Activated CD8-positive, alpha-beta memory T cell treated with anti-CD3 and anti-CD28 coated beads, Interleukin-2, amount 10 ng/mL, durations not matched to agents 7 days and 5 days (primary cell): ENCODE measurements at regions not wholly inside any gene's neighbourhood (a gene's known extent, or its start where the extent isn't known, plus 50 kb on each side); places are given as distances from the start of the nearest gene placed in this dataset.

Experiments
- ATAC-seq: fragments of 150-1000 bp; cut with Tn5 transposase; one replicate; pipeline ENCODE4 v1.10.0; 2021; ENCODE audit warnings: moderate library complexity
- CTCF ChIA-PET: fragments of 350-600 bp; sonication (Branson Sonifier 250); formaldehyde crosslinking; loops from one replicate; lab custom pipeline; 2021; ENCODE audit warnings: antibody characterized with exemption; lab: Charles Lee
- DNase-seq: peaks from one replicate; pipeline ENCODE4 v3.0.0-alpha.2; 2020
- H3K27ac Mint-ChIP-seq: one replicate; pipeline ENCODE4 v1.8.0; 2021; ENCODE audit warnings: mild to moderate bottlenecking, mixed read lengths
- H3K27me3 Mint-ChIP-seq: one replicate; pipeline ENCODE4 v1.8.0; 2021; ENCODE audit warnings: mixed read lengths
- H3K36me3 Mint-ChIP-seq: one replicate; pipeline ENCODE4 v1.8.0; 2021; ENCODE audit warnings: mild to moderate bottlenecking, mixed read lengths
- H3K4me1 Mint-ChIP-seq: one replicate; pipeline ENCODE4 v1.8.0; 2021; ENCODE audit warnings: mixed read lengths
- H3K4me3 Mint-ChIP-seq: one replicate; pipeline ENCODE4 v1.8.0; 2021; ENCODE audit warnings: mild to moderate bottlenecking, moderate library complexity, mixed read lengths
- H3K9me3 Mint-ChIP-seq: one replicate; pipeline ENCODE4 v1.8.0; 2022; ENCODE audit warnings: low read depth, mixed read lengths

- peaks cover 4% of the 10 kb centered on the region for H3K27me3 Mint-ChIP-seq
- ATAC-seq = no peak
- no peak for DNase-seq
- H3K4me1 Mint-ChIP-seq = no peaks in the 10 kb centered on the region
- H3K36me3 Mint-ChIP-seq = no peaks in the 10 kb centered on the region
- no peak overlapping the region for H3K4me3 Mint-ChIP-seq
- H3K27ac Mint-ChIP-seq = no peak overlapping the region
- H3K9me3 Mint-ChIP-seq = no peaks in the 10 kb centered on the region
- CTCF ChIA-PET = no interaction called here
These were observed 260.6 kb upstream of the RPL38 start for GRCh38 chr17:73942703-73943415.

GRCh38 chr17:73943416-73944110, 259.9 kb upstream of the RPL38 start:
- CTCF ChIA-PET = no interaction called here
- H3K9me3 Mint-ChIP-seq = no peaks in the 10 kb centered on the region
- peaks cover 4% of the 10 kb centered on the region for H3K27me3 Mint-ChIP-seq
- no peaks in the 10 kb centered on the region for H3K4me1 Mint-ChIP-seq
- DNase-seq (no peak), ATAC-seq (no peak)
- H3K36me3 Mint-ChIP-seq = no peaks in the 10 kb centered on the region
- H3K4me3 Mint-ChIP-seq = no peak overlapping the region
- H3K27ac Mint-ChIP-seq = no peak overlapping the region

DNA sequence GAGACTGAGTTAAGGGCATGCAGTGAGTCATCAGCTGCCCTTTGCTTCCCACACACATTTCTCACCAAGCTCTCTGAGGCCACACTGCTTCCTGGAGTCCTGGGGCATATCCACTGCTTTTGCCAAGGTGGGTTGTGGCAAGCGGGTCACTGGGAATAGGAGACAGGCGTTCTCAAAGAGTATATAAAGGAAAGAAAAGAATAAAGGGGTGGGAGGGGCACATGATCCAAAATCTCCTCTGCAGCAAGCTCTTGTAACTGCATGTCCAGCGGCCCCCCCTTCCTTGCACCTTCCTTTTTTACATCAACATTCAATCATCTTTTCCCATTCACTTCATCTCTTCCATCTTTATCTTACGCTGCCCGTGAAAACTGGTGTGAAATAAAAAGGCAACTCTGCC, 259.1 kb upstream of the RPL38 start:
- CTCF ChIA-PET = no interaction called here
- no peak for ATAC-seq
- peaks cover 4% of the 10 kb centered on the region for H3K27me3 Mint-ChIP-seq
- no peaks in the 10 kb centered on the region for H3K36me3 Mint-ChIP-seq
- H3K4me1 Mint-ChIP-seq = no peaks in the 10 kb centered on the region
- no peak for DNase-seq
- H3K27ac Mint-ChIP-seq = no peak overlapping the region
- H3K9me3 Mint-ChIP-seq = no peaks in the 10 kb centered on the region
- no peak overlapping the region for H3K4me3 Mint-ChIP-seq

DNA sequence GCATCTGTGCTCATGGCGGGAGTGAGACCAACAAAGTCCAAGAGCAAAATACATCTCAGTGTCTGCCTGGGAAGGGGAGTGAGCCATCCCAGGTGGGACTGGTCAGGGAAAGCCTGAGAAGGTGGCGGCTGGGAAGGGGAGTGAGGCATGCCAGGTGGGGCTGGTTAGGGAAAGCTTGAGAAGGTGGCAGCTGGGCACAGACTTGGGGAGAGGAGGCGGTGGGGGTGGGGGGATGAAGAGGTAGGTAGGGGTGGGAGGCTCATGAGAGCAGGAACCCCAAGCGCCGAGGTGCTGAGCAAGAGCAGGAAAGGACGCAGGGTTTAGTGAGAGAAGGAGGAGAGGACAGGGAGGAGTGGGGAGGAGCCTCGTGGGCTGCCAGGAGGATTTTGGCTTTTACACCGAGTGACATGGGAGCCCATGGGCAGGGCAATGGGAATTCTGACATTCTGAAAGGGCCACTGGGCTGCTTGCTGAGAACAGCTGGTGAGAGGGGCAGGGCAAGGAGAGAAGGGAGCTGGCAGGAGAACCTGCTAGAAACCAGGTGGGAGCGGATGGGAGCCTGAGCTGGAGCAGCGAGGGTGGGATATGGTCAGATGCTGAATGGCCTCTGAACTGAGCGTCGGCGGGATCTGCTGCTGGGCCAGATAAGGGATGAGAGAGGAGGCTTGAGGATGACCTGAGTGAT, 256.1 kb upstream of the RPL38 start:
- Mint-ChIP-seq H3K9me3 (no peaks in the 10 kb centered on the region), H3K27me3 (peaks cover 18% of the 10 kb centered on the region), H3K4me1 (no peaks in the 10 kb centered on the region), H3K4me3 (no peak overlapping the region), H3K27ac (no peak overlapping the region), H3K36me3 (no peaks in the 10 kb centered on the region)
- ATAC-seq (no peak), DNase-seq (peak; percentile 21)
- CTCF ChIA-PET = no interaction called here

- Mint-ChIP-seq H3K27ac (no peak overlapping the region), H3K27me3 (peaks cover 18% of the 10 kb centered on the region), H3K4me3 (no peak overlapping the region), H3K36me3 (no peaks in the 10 kb centered on the region), H3K9me3 (no peaks in the 10 kb centered on the region), H3K4me1 (no peaks in the 10 kb centered on the region)
- DNase-seq (peak; percentile 14), ATAC-seq (no peak)
- CTCF ChIA-PET = no interaction called here
These were observed 255.5 kb upstream of the RPL38 start for GRCh38 chr17:73947966-73948355.

GRCh38 chr17:73949903-73950592, 253.4 kb upstream of the RPL38 start:
- H3K9me3 Mint-ChIP-seq = no peaks in the 10 kb centered on the region

DNA sequence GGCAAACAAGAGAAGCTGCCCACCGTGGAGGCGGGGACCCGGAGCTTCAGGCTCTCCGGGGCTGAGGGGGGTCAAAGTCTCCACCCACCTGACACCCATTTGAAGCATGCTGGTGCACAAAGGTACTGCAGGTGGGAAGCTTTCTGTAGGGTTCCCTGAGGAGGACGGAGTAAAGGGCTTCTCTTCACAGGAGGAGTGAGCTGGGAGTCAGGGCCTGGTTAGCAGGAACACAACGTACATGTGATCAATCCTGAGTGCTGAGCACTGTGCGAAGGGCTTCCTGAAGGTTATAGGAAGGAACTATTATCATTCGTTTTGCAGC, 252.9 kb upstream of the RPL38 start:
- no peaks in the 10 kb centered on the region for H3K9me3 Mint-ChIP-seq
- no peaks in the 10 kb centered on the region for H3K36me3 Mint-ChIP-seq
- ATAC-seq (no peak), DNase-seq (no peak)
- peaks cover 18% of the 10 kb centered on the region for H3K27me3 Mint-ChIP-seq
- H3K4me3 Mint-ChIP-seq = no peak overlapping the region
- CTCF ChIA-PET = no interaction called here
- no peak overlapping the region for H3K27ac Mint-ChIP-seq
- H3K4me1 Mint-ChIP-seq = no peaks in the 10 kb centered on the region

More at GRCh38 chr17:73949903-73950592, 253.4 kb upstream of the RPL38 start:
- no peak overlapping the region for H3K4me3 Mint-ChIP-seq
- DNase-seq (no peak), ATAC-seq (no peak)
- CTCF ChIA-PET = no interaction called here
- peaks cover 18% of the 10 kb centered on the region for H3K27me3 Mint-ChIP-seq
- no peaks in the 10 kb centered on the region for H3K36me3 Mint-ChIP-seq
- no peak overlapping the region for H3K27ac Mint-ChIP-seq
- no peaks in the 10 kb centered on the region for H3K4me1 Mint-ChIP-seq

GRCh38 chr17:73952082-73952479, 251.4 kb upstream of the RPL38 start:
- no peak for ATAC-seq

GRCh38 chr17:73952480-73953205, 250.8 kb upstream of the RPL38 start:
- Mint-ChIP-seq H3K36me3 (no peaks in the 10 kb centered on the region), H3K9me3 (no peaks in the 10 kb centered on the region), H3K27me3 (peaks cover 18% of the 10 kb centered on the region), H3K27ac (no peak overlapping the region), H3K4me3 (no peak overlapping the region), H3K4me1 (no peaks in the 10 kb centered on the region)
- ATAC-seq = peak; percentile 72
- no peak for DNase-seq
- CTCF ChIA-PET = no interaction called here

More at GRCh38 chr17:73952082-73952479, 251.4 kb upstream of the RPL38 start:
- H3K9me3 Mint-ChIP-seq = no peaks in the 10 kb centered on the region
- DNase-seq = no peak
- no peaks in the 10 kb centered on the region for H3K36me3 Mint-ChIP-seq
- H3K27me3 Mint-ChIP-seq = peaks cover 18% of the 10 kb centered on the region
- CTCF ChIA-PET = no interaction called here
- no peaks in the 10 kb centered on the region for H3K4me1 Mint-ChIP-seq
- no peak overlapping the region for H3K27ac Mint-ChIP-seq
- H3K4me3 Mint-ChIP-seq = no peak overlapping the region

GRCh38 chr17:73953206-73954033, 250.1 kb upstream of the RPL38 start:
- CTCF ChIA-PET = no interaction called here
- Mint-ChIP-seq H3K4me3 (no peak overlapping the region), H3K4me1 (no peaks in the 10 kb centered on the region), H3K9me3 (no peaks in the 10 kb centered on the region), H3K27ac (no peak overlapping the region), H3K36me3 (no peaks in the 10 kb centered on the region), H3K27me3 (peaks cover 18% of the 10 kb centered on the region)
- no peak for DNase-seq
- no peak for ATAC-seq

- DNase-seq = no peak
- peaks cover 23% of the 10 kb centered on the region for H3K27me3 Mint-ChIP-seq
- CTCF ChIA-PET = no interaction called here
- H3K36me3 Mint-ChIP-seq = no peaks in the 10 kb centered on the region
- H3K27ac Mint-ChIP-seq = no peak overlapping the region
- ATAC-seq = no peak
- H3K4me3 Mint-ChIP-seq = no peak overlapping the region
- H3K4me1 Mint-ChIP-seq = no peaks in the 10 kb centered on the region
- no peaks in the 10 kb centered on the region for H3K9me3 Mint-ChIP-seq
These were observed 248.5 kb upstream of the RPL38 start for GRCh38 chr17:73954951-73955350.

GRCh38 chr17:73955616-73956015, 247.9 kb upstream of the RPL38 start:
- no peak overlapping the region for H3K27ac Mint-ChIP-seq
- DNase-seq (no peak), ATAC-seq (no peak)
- no peak overlapping the region for H3K4me3 Mint-ChIP-seq
- H3K4me1 Mint-ChIP-seq = no peaks in the 10 kb centered on the region
- no peaks in the 10 kb centered on the region for H3K36me3 Mint-ChIP-seq
- no peaks in the 10 kb centered on the region for H3K9me3 Mint-ChIP-seq
- peaks cover 24% of the 10 kb centered on the region for H3K27me3 Mint-ChIP-seq
- CTCF ChIA-PET = no interaction called here
